OCI-LY1 (cell line): ENCODE measurements at regions not wholly inside any gene's neighbourhood (a gene's known extent, or its start where the extent isn't known, plus 50 kb on each side); places are given as distances from the start of the nearest gene placed in this dataset.

Source experiments
- H2AFZ ChIP-seq: fragments of 200-600 bp; sonication (generic), shearing (Covaris generic); 2 replicates; pipeline ENCODE4 v1.6.0; 2014; ENCODE audit warnings: antibody characterized with exemption, mild to moderate bottlenecking, low read length
- H3F3A ChIP-seq: fragments of 200-600 bp; sonication (generic), shearing (Covaris generic); 2 replicates; pipeline ENCODE4 v1.6.0; 2014; ENCODE audit warnings: mild to moderate bottlenecking, antibody characterized with exemption, low read length, moderate library complexity; ENCODE audit not compliant: insufficient read depth
- H3K27ac ChIP-seq: fragments of 200-600 bp; sonication (generic); 2 replicates; pipeline ENCODE4 v1.5.1; 2014; ENCODE audit warnings: low read length, mixed run types, mild to moderate bottlenecking, low read depth; ENCODE audit not compliant: poor library complexity, severe bottlenecking
- H3K27me3 ChIP-seq: fragments of 200-600 bp; sonication (generic); 2 replicates; pipeline ENCODE4 v1.6.0; 2014; ENCODE audit warnings: antibody characterized with exemption, mild to moderate bottlenecking, low read length, moderate library complexity; ENCODE audit not compliant: insufficient read depth
- H3K36me3 ChIP-seq: fragments of 200-600 bp; sonication (generic); 2 replicates; pipeline ENCODE4 v1.6.1; 2014; ENCODE audit warnings: mild to moderate bottlenecking, antibody characterized with exemption, low read length, moderate library complexity, mixed read lengths; ENCODE audit not compliant: insufficient read depth
- H3K4me1 ChIP-seq: fragments of 200-600 bp; sonication (generic); 2 replicates; pipeline ENCODE4 v1.5.1; 2014; ENCODE audit warnings: mild to moderate bottlenecking, low read length, moderate library complexity; ENCODE audit not compliant: insufficient read depth, severe bottlenecking
- H3K4me2 ChIP-seq: fragments of 200-600 bp; sonication (generic), shearing (Covaris generic); 2 replicates; pipeline ENCODE4 v1.6.1; 2014; ENCODE audit warnings: low read length
- H3K4me3 ChIP-seq: fragments of 200-600 bp; sonication (generic); 2 replicates; pipeline ENCODE4 v1.5.1; 2014; ENCODE audit warnings: low read length, low read depth, mild to moderate bottlenecking, mixed read lengths; ENCODE audit not compliant: poor library complexity, severe bottlenecking
- H3K79me2 ChIP-seq: fragments of 200-600 bp; shearing (Covaris generic); 2 replicates; pipeline ENCODE4 v1.6.1; 2016; ENCODE audit warnings: mixed run types, low read length, mixed read lengths; ENCODE audit not compliant: insufficient read depth
- H3K9ac ChIP-seq: fragments of 200-600 bp; sonication (generic), shearing (Covaris generic); 2 replicates; pipeline ENCODE4 v1.6.1; 2014; ENCODE audit warnings: mild to moderate bottlenecking, low read length, mixed read lengths
- H3K9me2 ChIP-seq: fragments of 200-600 bp; sonication (generic), shearing (Covaris generic); 2 replicates; pipeline ENCODE4 v1.6.1; 2014; ENCODE audit warnings: low read depth, mild to moderate bottlenecking, low read length, mixed read lengths
- H3K9me3 ChIP-seq: fragments of 200-600 bp; shearing (Covaris generic); 2 replicates; pipeline ENCODE4 v1.6.1; 2014; ENCODE audit warnings: low read length, mixed read lengths
- H4K20me1 ChIP-seq: fragments of 200-600 bp; sonication (generic), shearing (Covaris generic); 2 replicates; pipeline ENCODE4 v1.6.0; 2016; ENCODE audit warnings: mild to moderate bottlenecking, low read length; ENCODE audit not compliant: insufficient read depth
- CTCF ChIP-seq: fragments of 200-600 bp; sonication (generic), shearing (Covaris generic); IDR thresholded peaks from 2 replicates; pipeline ENCODE4 v1.5.1; 2017; ENCODE audit warnings: mild to moderate bottlenecking, antibody characterized with exemption, low read length, moderate library complexity, mixed read lengths
- EZH2 ChIP-seq: fragments of 200-600 bp; sonication (generic), shearing (Covaris generic); IDR thresholded peaks from 2 replicates; pipeline ENCODE4 v1.8.0; 2017; ENCODE audit warnings: borderline replicate concordance, mixed run types, mild to moderate bottlenecking, antibody characterized with exemption, low read length, moderate library complexity, mixed read lengths

GRCh38 chr17:45649796-45650195, 134.3 kb upstream of the CRHR1 start:
- H2AFZ ChIP-seq = no peak overlapping the region
- no peaks in the 10 kb centered on the region for H3K9me2 ChIP-seq
- H3K4me2 ChIP-seq = no peak overlapping the region
- no peak overlapping the region for H3K4me3 ChIP-seq
- H3K4me1 ChIP-seq = no peaks in the 10 kb centered on the region
- H3K36me3 ChIP-seq = no peaks in the 10 kb centered on the region
- no peak overlapping the region for H3K27ac ChIP-seq
- no peaks in the 10 kb centered on the region for H3K27me3 ChIP-seq
- no peak overlapping the region for H3K9ac ChIP-seq
- no peaks in the 10 kb centered on the region for H3K79me2 ChIP-seq
- H4K20me1 ChIP-seq = no peaks in the 10 kb centered on the region
- no peak for TF ChIP-seq EZH2
- no peak for TF ChIP-seq CTCF
- H3F3A ChIP-seq = no peaks in the 10 kb centered on the region
- H3K9me3 ChIP-seq = no peaks in the 10 kb centered on the region

- Histone ChIP-seq H2AFZ (no peak overlapping the region), H3F3A (no peaks in the 10 kb centered on the region), H3K27me3 (no peaks in the 10 kb centered on the region), H3K9me2 (no peaks in the 10 kb centered on the region), H3K4me2 (no peak overlapping the region), H3K4me3 (no peak overlapping the region), H3K79me2 (no peaks in the 10 kb centered on the region), H3K9ac (no peak overlapping the region), H3K27ac (no peak overlapping the region), H3K4me1 (no peaks in the 10 kb centered on the region), H3K9me3 (no peaks in the 10 kb centered on the region), H4K20me1 (no peaks in the 10 kb centered on the region), H3K36me3 (no peaks in the 10 kb centered on the region)
- TF ChIP-seq EZH2 = no peak
- TF ChIP-seq CTCF = no peak
These were observed 133.6 kb upstream of the CRHR1 start for GRCh38 chr17:45650561-45650960.

- Histone ChIP-seq H3K36me3 (no peaks in the 10 kb centered on the region), H3K27ac (no peak overlapping the region), H4K20me1 (no peaks in the 10 kb centered on the region), H3F3A (no peaks in the 10 kb centered on the region), H3K9ac (no peak overlapping the region), H3K9me3 (no peaks in the 10 kb centered on the region), H3K4me1 (no peaks in the 10 kb centered on the region), H3K79me2 (no peaks in the 10 kb centered on the region), H3K4me3 (no peak overlapping the region), H2AFZ (no peak overlapping the region), H3K9me2 (no peaks in the 10 kb centered on the region), H3K4me2 (no peak overlapping the region), H3K27me3 (0 out of 2 replicates have a peak, but pooled peaks cover 5% of the 10 kb centered on the region)
- no peak for TF ChIP-seq CTCF
- TF ChIP-seq EZH2 = no peak
These were observed 132.9 kb upstream of the CRHR1 start for GRCh38 chr17:45651145-45651709.
